ENCODE measurements at regions not wholly inside any gene's neighbourhood (a gene's known extent, or its start where the extent isn't known, plus 50 kb on each side); places are given as distances from the start of the nearest gene placed in this dataset.
"Not testable (repeated sequence)": the region's sequence is repeated elsewhere in the genome, so short reads cannot be mapped to it uniquely, and the experiment has no call there.

DNA sequence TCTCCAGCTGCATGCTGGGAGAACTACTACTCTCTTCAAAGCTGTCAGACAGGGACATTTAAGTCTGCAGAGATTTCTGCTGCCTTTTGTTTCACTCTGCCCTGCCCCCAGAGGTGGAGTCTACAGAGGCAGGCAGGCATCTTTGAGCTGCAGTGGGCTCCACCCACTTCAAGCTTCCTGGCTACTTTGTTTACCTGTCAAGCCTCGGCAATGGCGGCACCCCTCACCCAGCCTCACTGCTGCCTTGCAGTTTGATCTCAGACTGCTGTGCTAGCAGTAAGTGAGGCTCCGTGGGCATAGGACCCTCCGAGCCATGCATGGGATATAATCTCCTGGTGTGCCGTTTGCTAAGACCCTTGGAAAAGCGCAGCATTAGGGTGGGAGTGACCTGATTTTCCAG, 61.7 kb downstream of the DMRTA1 start:
- POLR2A ChIA-PET: not testable (repeated sequence)
- CTCF ChIA-PET: interaction anchor here (0.6 kb wide), 1 partner anchor 98 kb away, joined by 3 read pairs; no protein-coding TSS in a partner anchor

DNA sequence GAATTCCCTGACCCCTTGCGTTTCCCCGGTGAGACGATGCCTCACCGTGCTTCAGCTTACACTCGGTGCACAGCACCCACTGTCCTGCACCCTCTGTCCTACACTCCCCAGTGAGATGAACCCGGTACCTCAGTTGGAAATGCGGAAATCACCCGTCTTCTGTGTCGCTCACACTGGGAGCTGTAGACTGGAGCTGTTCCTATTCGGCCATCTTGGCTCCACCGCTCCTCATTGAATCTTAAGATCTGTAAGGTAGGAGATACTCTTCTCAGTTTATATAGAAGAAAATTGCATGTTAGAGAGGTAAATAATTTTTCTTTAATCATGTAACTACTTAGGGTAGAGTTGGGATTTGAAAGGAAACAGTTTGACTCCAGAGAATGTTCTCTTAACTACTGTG, 62.2 kb downstream of the DMRTA1 start:
- CTCF ChIA-PET: interaction anchor here (0.6 kb wide), 1 partner anchor 98 kb away, joined by 3 read pairs; no protein-coding TSS in a partner anchor
- POLR2A ChIA-PET: no interaction called here

DNA sequence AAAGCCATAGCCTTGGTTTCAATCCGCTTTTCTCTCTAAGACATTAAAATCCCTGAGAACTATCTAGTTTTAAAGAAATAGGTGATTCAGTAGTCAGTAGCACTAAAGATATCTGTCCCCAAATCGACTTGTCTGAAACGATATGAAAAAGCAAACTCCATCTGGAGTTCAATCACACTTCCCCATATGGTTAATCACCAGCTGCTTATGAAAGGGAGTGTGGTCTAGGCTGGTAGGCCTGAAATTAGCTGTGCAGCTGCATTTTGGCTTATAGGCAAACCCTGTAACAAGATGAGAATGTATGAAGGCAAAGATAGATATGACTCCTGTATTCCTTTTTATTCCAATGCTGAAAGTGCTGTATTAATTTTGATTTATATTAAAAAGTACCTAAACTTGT, 65.9 kb downstream of the DMRTA1 start:
- POLR2A ChIA-PET: no interaction called here
- CTCF ChIA-PET: no interaction called here

DNA sequence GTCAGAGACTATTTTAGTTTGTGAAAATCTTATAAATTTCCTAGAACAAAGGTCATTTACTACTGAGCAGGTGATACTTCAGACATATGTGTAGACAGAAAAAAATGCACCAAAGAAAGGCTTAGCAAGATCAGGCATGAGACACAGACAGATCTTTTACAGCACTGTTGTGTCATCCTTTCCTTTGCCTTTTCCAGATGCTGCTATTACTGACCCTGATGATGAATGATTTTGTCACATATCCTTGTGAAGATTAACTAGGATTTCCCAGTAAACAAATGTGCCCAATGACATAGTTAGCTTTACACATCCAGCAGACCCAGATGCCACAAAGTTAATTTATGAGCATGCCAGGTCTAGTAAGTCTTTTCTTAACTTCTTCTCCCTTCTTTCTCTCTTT, 68.2 kb downstream of the DMRTA1 start:
- ChIA-PET POLR2A (no interaction called here), CTCF (no interaction called here)

DNA sequence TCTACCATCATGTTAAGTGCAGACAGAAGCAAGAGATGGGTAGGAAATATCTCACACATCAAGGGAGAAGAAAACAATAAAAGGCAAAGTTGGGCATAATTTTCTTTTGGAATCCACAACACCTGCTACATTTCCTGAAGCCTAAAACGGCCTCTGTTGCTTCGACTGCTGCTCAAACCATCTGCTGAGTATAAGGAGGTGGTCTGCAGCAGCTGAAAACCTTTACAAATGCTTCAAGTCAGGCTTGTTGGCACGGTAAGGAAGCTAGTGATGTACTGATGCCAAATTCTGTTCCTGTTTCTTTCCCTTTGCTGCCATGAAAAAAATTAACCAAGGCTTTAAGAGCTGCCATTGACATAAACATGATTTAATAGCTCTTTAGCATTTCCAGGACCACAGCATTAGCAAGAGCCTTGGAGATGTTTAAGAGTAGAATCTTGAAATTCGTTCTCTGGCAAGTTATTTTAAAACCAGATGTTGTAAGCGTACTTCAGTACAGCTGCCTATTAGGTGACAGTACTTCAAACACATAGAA, 75.6 kb downstream of the DMRTA1 start:
- CTCF ChIA-PET: no interaction called here

DNA sequence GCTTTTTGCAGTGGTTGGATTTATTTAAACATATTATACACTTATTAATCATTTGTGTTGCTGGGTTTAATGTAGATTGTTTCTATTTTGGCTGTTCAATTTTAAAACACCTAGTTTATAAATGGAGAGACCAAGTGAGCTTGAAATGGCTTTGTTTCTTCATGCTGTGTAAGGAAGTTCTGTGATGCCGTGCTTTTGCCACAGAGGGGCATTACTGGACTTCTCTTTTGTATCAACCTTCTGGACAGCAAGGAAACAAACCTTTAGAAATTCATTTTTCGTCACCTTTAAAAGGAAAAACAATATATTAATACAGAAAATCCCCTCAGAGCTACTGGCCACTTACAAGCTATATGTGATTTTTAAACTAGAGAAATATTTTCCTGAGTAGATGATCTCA, 81.9 kb downstream of the DMRTA1 start:
- CTCF ChIA-PET: no interaction called here
- POLR2A ChIA-PET: no interaction called here

More for the DNA sequence above, 75.6 kb downstream of the DMRTA1 start:
- POLR2A ChIA-PET: no interaction called here

DNA sequence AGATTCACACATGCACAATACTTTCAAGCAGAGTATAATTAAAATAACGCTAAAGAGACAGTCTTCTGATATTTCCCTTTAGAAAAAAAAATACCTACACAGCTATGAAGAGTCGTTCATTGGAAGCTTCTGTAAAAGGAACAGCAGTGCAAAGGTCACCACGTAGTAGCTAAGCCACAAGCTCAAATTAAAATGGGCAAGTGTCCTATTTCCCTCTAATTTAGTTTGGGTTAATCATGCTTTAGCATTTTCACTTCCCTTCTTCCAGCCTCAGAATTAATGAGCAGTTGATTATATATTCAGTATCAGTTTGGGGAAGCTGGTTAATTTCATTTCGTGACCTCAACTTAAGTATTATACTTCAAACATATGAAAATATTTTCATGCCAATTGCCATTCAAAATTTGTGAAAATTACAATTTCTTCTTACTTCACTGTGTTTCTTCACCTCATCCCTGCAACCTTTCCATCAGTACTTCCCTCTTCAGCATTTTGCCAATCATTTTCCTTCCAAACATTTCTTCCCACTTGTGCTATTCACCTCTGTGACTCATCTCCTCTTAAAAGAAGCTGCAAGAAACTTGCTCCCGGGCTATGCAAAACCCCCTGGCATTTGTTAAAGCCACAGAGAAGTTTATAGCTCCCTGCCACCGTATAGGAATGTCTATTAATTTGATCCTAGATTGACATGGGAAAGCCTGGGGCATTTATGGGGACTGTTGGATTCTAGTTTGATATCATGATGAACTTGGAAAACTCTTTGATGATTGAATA, 83.0 kb downstream of the DMRTA1 start:
- POLR2A ChIA-PET: no interaction called here
- CTCF ChIA-PET: no interaction called here

DNA sequence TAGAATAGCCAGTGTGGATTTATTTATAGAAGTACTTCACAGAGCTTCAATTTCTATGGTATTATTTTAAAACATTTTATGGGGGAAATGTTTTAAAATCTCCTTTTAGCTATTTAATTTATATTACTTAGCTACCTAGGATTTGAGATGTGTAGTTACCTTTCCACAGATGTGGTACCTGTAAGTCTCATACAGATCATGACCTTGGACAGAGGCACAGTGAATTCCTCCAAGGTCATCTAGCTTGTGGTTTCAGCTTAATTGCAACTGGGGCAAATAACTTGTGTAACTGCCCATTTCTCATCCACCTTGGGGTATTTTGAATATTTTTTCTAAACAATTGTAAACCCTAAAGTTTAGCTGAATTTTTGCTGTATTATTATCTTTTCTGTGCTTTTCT, 89.2 kb downstream of the DMRTA1 start:
- ChIA-PET CTCF (no interaction called here), POLR2A (no interaction called here)

DNA sequence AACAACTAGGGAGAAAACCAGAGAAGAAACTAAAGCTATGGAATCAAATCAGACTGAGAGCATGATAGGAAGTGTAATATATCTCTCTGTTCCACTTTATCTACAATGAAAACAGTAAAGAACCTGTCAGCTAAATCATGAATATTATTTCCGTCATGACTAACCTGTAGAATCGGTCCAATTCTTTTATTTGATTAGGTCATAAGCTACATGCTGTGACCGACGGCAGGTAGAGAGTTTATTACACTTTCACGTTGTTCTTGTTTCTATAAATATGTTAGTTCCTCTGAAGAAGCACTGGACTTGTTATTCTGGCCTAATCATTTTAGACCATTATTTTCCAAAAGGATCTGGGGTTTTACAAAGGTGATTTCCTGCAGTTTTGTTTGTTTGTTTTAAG, 91.1 kb downstream of the DMRTA1 start:
- POLR2A ChIA-PET: no interaction called here
- CTCF ChIA-PET: no interaction called here

DNA sequence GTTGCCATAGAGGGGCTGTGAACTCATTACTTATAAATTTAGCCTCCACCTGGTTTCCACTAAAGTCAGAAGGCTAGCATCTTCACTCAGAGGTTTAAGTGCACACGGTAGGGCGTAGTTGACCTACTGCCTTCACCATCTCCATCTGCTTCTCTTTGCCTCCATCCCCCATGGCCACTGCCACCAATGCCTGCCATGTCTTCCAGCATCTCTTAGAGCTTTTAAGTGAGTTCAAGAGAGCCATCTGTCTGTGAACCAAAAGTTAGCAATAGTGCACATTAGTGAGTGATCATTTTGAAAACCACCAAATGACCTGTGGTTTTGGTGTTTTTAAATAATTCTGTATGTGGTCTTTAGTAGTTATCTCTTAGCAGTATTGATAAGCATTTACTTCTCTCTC, 102.0 kb downstream of the DMRTA1 start:
- ChIA-PET CTCF (no interaction called here), POLR2A (no interaction called here)

DNA sequence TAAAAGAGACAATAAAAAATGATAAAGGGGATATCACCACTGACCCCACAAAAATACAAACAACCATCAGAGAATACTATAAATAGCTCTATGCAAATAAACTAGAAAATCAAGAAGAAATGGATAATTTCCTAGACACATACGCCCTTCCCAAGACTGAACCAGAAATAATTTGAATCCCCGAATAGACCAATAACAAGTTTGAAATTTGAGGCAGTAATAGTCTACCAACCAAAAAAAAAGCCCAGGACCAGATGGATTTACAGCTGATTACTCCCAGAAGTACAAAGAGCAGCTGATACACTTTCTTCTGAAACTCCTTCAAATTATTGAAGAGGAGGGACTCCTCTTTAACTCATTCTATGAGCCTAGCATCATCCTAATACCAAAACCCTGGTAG, 128.1 kb downstream of the DMRTA1 start:
- ChIA-PET CTCF (no interaction called here), POLR2A (no interaction called here)

DNA sequence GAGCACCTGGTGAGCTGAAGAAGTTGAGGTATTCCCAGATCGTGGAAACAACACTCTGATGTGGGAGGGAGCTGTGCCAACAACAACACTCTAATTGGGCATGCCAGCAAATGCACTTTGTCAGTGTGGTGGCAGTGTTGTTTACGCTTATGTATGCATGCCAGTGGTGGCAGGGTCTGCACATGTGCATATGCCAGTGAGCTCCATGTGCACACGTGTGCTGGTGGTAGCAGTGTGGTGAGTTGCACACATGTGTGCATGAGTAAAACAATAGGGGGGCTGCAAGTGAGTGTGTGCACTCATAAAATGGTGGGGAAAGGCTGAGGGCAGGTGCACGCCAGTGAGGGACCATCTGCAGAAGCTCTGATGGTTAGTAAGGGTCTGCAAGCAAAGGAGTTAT, 134.2 kb downstream of the DMRTA1 start:
- POLR2A ChIA-PET: no interaction called here
- CTCF ChIA-PET: no interaction called here

DNA sequence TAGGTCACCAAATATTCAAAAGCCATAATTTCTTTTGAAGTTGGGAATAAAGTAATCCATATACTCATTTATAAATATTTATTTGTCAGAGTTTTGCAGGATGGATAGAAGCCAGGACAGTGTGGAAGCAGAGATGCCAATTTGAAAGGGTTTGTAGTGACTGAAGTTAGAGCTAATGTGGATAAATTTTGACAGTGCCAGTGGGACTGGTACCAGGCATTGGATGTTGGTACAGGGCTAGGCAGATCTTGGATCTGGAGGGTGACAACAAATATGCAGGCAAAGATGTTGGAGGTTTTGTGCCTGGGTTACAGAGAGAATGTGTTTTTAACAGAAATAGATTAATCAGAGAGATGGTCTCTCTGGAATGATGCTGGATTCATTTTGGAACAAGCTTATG, 135.6 kb downstream of the DMRTA1 start:
- ChIA-PET CTCF (no interaction called here), POLR2A (no interaction called here)

DNA sequence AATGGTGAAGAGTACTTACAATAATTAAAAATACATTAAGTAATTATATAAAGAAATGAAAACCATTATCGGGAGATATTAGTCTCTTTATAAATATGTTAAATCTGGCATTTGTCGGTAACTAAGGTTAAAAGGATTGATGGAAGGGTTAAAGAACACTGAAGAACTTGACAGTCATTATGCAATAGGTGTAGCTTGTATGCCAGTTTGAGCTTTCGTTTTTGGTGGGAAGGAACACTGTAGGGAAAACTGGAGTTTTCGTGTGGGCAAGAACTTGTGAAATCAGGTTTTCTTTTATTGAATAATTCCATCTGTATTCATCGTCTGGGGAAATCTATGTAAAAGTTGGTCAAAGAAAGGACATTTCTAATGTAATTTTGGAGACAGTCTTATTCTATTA, 142.3 kb downstream of the DMRTA1 start:
- POLR2A ChIA-PET: no interaction called here
- CTCF ChIA-PET: no interaction called here

DNA sequence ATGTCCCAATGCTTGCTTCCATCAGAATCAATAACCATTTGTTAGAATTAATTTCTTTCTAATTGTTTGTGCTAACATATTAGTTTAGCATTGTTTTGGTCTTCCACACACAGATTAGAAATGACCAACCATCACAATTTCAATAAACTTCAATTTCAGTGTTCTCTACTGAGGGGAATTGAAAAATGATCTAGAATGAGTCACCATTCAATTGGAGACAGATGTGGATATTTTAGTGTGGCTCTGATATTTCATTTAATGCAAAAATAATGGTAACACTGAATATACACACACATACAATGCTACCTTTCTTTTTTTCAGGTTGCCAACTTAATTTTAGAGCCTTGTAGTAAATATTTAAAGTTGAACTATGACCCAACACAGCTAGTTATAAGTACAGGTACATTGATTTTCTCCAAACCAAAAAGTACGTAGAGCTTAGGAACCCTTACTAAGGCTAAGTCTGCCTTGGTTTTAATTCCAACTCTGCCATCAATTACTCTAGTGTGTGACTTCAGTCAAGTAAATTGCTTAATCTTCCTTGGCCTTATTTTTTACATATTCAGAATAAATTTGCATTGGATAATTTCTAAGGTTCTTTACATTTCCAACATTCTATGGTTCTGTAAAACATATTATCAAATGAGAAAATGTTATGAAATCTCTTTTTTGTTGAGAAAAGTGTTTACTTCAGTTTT, 143.9 kb downstream of the DMRTA1 start:
- POLR2A ChIA-PET: no interaction called here
- CTCF ChIA-PET: no interaction called here

DNA sequence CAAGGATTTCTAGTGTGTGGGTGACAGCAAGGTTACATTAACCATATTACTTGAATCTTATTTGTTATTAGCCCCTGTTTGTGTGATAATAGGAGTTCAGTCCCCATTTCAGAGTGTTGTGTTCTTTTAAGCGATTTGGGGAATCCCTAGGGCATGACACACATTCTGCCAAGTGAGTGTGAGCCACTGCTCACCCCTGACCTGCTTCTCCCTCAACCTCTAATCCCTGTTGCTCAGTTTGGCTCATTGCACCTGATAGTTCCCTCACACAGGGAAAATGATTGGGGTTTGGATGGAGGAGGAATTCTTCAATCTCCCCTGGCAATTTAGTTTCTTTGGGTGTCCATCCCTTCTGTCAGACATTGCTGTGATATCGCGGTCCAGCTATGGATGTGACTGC, 149.2 kb downstream of the DMRTA1 start:
- ChIA-PET POLR2A (no interaction called here), CTCF (no interaction called here)

DNA sequence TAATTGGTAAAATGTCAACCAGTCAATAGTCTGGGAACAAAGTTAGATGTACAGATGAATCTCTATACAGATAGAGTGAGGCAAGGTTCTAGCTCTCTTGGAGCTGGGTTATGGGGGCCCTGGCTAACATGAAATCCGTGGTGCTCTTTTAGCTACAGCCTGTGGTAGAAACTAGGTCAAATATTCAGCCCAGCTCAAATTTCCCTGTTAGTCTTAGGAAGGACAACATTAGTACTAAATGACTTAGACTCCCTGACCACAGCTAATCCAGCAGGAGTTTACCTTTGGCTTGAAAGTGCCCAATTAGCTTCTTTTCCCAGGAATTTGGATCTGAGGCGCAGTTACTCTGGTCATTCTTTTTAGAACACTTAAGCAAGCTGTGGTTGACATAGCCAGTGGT, 170.5 kb downstream of the DMRTA1 start:
- POLR2A ChIA-PET: no interaction called here
- CTCF ChIA-PET: no interaction called here

DNA sequence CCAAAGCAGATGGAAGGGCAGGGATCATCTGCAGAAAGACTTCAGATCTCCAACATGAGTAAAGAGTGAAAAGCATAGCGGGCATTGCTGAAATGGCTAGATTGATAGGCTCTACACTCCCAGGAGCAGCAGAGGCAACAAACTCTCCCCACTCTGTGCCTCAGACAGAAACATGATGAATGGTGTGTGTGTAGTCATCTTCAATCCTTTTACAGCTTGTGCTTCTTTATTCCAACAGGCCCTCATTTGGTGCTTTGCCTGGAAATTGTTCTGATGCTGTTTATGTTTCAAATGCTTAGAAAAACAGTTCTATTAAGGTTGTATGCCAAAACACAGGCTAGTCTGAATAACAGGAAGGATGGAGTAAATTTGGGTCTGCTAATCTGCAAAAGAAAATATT, 176.2 kb downstream of the DMRTA1 start:
- ChIA-PET CTCF (no interaction called here), POLR2A (no interaction called here)

DNA sequence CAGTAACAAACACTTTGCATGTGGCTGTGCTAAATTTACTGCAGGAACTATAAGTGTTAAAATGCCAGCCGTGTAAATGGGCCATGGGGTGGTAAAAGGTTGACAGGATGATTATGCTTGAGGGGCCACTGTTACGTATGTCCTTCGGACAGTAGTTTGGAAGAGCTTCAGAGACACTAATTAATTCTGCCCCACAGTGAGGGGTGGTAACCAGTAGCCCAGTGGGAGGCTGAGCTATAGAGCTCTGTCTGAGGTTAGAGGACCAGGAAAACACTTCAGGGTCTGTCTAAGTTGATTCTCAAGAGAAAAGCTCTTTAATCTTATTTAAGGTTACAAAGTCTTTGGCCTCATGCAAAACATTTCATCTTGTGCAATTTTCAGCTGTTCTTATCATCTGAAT, 176.6 kb downstream of the DMRTA1 start:
- ChIA-PET CTCF (no interaction called here), POLR2A (no interaction called here)

DNA sequence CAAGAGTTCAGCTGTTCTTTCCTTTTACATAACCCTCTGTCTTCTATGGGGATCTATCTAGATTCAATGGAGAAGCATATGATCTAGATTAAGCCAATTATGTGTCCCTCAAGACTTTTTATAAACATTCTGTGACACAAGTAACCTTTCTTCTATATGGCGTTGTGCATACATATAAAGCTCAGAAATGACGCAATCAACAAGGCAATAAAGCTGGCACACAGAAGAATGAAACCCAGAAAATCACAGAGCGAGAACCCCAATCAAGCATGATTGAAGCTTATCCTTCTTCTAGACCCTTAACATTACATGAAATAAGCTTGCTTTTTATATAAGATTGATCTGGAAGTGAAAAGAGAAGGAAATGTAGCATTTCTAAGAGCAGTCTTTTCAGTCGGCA, 178.9 kb downstream of the DMRTA1 start:
- ChIA-PET POLR2A (no interaction called here), CTCF (no interaction called here)

DNA sequence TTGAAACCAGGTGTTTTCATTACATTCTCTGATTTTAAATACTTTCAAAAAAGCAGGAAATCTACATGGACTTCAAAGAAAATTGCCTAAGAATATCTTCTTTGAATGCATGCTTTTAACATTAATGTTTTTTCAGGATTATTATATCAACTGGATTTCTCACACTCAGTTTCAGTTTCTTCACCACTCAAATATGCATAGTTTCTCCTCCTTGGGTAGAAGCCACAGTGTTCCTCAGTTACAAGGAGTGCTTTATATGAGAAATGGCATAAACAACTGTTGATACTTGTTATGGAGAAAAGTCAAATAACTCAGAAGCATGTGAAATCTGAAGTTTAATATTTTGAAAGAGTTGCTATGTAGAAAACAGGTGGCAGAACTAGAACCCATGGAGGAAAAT, 196.9 kb downstream of the DMRTA1 start:
- ChIA-PET CTCF (no interaction called here), POLR2A (no interaction called here)

DNA sequence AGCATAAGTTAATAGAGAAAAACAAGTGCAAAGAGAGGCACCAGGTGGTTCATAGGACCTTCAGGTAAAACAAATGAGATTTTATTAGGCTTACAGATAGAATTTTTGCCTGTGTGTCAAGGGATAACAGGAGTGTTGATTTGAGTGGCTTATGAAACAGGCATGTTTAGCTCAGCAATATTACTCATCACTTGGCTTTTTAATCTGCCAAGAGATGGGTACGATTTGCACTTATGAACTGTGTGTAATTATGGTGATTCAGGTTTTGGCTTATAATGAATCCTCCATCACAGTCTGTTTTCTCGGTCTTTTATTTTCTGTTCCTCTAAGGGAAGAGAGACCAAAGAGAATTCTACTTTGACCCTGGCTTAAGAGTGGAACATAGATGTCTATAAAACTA, 199.3 kb downstream of the DMRTA1 start:
- ChIA-PET CTCF (no interaction called here), POLR2A (no interaction called here)

Measured in activated CD8-positive, alpha-beta memory T cell treated with anti-CD3 and anti-CD28 coated beads for 36 hours (primary cell).